OCI-LY3 (cell line): ENCODE measurements at regions not wholly inside any gene's neighbourhood (a gene's known extent, or its start where the extent isn't known, plus 50 kb on each side); places are given as distances from the start of the nearest gene placed in this dataset.

Experiments used
- EZH2phosphoT487 ChIP-seq: fragments of 200-600 bp; shearing (Covaris generic); IDR thresholded peaks from 2 replicates; pipeline ENCODE4 v1.6.1; 2018; ENCODE audit warnings: antibody characterized with exemption, mixed run types, low read depth
- TF ChIP-seq, protein P1 (sequence below): fragments of 200-600, 300-600 bp; sonication (generic); IDR thresholded peaks from 2 replicates; pipeline ENCODE4 v1.5.1; 2014; ENCODE audit warnings: antibody characterized with exemption, low read length, low read depth

DNA sequence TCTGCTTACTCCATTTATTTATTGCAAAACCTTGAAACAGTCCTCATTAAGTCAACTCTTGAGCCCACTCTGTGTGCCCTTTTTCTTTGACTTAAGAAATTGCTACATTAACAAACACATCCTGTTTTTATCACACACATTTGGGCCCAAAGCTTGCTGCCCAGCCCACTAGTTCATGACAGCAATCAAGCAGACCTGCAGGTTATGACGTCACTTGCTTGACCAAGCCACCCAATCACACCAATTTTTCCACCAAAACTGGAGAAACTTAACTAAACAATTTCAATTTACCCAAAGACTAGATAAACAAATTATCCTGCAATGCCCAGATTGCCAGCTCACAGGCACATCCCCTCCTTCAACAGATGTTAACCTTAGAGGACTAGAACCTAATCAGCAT, 120.7 kb downstream of the ZNF429 start:
- TF ChIP-seq, protein P1, sequence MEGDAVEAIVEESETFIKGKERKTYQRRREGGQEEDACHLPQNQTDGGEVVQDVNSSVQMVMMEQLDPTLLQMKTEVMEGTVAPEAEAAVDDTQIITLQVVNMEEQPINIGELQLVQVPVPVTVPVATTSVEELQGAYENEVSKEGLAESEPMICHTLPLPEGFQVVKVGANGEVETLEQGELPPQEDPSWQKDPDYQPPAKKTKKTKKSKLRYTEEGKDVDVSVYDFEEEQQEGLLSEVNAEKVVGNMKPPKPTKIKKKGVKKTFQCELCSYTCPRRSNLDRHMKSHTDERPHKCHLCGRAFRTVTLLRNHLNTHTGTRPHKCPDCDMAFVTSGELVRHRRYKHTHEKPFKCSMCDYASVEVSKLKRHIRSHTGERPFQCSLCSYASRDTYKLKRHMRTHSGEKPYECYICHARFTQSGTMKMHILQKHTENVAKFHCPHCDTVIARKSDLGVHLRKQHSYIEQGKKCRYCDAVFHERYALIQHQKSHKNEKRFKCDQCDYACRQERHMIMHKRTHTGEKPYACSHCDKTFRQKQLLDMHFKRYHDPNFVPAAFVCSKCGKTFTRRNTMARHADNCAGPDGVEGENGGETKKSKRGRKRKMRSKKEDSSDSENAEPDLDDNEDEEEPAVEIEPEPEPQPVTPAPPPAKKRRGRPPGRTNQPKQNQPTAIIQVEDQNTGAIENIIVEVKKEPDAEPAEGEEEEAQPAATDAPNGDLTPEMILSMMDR = no peak
- no peak for TF ChIP-seq EZH2phosphoT487
